NCI-H2171 (cell line): ENCODE measurements at regions not wholly inside any gene's neighbourhood (a gene's known extent, or its start where the extent isn't known, plus 50 kb on each side); places are given as distances from the start of the nearest gene placed in this dataset.

Source experiments
- DNase-seq: peaks from one replicate; lab custom pipeline; 2025; lab: John Stamatoyannopoulos, UW

DNA sequence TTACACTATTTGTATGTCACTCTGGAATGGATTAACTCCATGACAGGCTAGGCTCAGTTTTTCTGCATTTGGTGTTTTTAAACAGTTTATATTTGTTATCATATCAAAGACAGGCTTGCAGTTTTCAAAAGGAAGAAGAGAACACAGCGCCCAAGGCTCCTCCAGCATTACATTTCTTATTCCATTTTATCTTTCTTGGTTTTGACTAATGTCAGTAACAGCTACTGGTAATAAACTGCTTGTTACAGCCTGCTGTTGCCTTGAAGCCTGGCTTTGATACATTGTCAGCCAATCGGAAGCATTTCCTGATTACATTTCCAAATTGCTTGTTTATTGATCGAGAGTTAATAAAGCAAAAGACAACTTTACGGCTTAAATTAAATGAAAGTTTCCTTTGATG lies 166.0 kb upstream of the MDFIC start:
- DNase-seq = no peak

DNA sequence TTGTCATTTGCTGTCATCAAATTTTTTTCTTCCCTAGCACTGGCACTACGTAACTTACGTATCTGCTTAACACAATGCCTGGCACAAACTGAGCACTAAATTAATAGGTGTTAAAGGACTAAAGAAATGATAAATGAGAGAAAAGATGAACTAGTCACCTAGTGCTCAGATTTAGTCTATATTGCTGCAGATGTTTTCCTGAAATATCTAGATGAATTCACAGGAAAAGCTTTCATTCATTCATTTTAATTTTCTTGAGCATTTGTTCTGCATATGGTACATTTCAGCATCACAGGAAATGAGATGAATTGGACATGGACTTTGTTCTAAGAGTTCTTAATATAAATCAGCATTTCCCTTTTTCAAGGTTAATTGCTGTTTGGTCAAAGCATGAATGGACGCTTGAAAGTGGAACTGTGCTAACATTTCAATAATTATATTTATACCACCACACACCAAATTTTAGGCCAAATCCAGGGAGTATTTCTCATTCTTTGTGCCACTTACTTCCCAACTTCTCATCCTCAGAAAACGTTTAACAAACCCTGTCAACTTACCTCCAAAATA lies 163.2 kb upstream of the MDFIC start:
- DNase-seq = no peak

DNA sequence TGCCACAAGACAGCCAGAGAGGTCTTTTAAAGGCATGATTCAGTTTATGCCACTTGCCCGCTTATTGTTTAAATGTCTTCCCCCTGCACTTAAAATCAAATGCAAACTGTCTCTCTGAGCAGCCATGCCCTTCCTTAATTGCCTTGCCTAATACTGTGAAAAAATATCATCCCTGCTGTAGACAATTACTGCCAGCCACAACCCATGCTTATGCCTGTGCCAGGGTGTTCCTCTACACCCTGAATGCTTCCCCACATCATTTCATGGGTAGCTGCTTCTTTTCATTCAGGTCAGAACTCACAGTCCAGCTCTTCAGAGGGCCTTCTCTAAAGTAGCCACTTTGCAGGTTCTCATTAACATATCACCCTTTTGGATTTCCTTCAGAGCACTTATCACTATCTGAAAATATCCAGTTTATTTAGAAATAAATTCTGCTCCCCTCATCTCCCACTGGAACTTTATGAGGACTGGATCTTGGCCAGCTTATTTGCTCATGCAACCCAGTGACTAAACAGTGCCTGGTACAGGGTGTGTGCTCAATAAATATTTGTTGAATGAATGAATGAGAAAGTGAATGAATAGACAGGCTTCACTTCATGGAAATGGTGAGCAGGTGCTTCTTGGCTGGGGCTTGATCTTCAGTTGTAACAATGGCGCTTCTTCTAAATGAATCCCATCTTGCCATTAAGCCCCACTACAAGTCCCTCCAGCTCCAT lies 162.4 kb upstream of the MDFIC start:
- DNase-seq = no peak

DNA sequence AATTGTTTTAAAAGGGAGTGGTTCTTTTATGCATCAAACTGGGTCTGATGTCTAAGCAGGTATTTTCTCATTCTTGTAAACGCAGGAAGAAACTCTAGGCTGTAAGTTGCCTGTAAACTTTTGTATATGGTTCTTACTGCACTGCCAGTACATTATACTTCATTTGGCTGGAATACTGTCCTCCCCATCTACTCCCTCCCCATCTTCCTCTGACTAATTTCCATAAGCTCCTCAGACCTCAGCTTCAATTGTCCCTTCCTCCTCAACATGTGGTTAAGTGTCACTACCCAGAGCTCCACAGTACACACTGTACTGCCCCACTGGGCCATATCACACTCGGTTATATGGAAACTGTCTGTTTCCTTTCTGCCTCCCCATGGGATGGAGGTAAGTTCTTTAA lies 161.4 kb upstream of the MDFIC start:
- no peak for DNase-seq

DNA sequence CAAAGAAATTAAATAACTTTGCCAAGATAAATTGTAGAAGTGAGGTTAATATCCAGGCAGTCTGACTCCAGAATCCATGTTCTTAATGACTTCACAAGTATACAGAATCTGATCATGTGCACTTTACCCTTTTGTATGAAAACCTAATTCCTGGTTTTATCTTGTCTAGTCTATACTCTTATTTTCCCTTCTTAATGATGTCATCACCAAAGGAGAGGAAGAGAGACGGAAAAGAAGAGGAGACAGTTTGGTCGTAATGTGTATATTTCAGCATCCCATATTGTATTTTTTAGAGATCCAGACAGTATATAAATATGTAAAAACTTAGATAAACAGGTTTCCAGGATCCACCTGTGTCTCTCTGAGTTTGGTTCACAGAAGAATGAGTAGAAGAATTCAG lies 159.9 kb upstream of the MDFIC start:
- no peak for DNase-seq

DNA sequence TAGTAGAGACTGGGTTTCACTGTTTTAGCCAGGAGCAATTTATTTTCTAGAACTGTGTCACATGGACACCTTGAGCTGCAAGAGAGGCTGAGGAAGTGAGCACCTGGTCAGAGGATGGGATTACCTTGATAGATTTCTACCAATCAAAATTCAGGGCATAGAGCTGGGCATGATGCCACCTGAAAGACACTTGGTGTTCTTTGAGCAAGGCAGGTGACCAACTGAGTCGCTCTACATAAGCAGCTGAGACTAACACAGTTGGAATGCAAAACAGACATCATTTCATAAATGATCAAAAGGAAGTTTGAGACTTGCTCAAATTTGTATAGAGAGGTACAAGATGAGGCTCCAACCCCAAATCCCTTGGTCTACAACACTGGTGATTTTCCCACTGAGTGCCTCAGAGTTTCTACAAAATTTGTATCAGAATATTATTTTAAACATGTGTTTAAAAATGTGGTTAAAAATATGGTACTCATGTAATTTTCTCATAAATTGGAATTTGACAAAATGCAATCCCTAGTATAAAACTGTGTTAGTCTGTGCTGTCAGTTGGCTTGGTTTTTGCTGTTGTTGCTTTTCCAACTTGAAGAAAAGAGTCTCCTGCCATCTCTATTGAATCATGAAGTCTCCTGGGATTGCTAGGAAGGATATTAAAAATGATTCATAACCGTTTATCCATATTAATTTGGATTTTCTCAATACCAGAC lies 156.4 kb upstream of the MDFIC start:
- no peak for DNase-seq

DNA sequence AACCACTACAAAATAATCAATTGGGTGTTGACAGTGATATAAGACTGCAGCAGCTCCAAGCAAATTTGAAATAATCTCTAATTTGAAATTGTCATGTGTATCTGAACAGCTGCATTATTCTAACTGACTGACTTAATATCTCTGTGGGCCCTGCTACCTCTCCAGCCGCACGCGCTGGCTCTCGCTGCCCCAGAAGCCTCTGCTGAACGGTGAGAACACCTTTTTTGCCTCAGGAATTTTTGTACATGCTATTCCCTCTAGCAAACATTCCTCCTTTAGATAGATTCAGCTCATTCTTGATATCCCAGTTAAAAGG lies 155.9 kb upstream of the MDFIC start:
- DNase-seq = no peak

DNA sequence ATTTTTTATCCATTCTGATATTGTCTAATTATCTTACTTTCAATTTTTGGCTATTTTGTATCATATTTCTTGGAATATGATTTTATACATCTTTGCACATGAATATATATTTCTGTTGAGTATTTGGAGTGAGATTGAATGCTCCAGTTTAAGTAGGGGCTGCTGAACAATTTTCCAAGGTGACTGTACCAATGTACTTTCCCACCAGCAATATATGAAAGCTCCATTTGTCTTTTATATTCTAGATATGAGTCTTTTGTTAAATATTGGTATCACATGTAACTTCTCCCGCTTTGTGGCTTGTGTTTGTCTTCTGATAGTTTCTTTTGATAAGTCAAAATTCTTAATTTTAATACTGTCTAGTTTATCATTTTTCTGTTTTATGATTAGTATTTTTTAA lies 144.6 kb upstream of the MDFIC start:
- DNase-seq = no peak

GRCh38 chr7:114783508-114783907 lies 138.4 kb upstream of the MDFIC start:
- no peak for DNase-seq

- DNase-seq = peak; percentile 4
Measured at GRCh38 chr7:114784177-114784576, 137.7 kb upstream of the MDFIC start.

- DNase-seq = peak; percentile 68
Measured at GRCh38 chr7:114784746-114785145, 137.1 kb upstream of the MDFIC start.

- DNase-seq = no peak
Measured at GRCh38 chr7:114785496-114785895, 136.4 kb upstream of the MDFIC start.

GRCh38 chr7:114786455-114786854 lies 135.4 kb upstream of the MDFIC start:
- no peak for DNase-seq

GRCh38 chr7:114787556-114787955 lies 134.3 kb upstream of the MDFIC start:
- DNase-seq = no peak

GRCh38 chr7:114788706-114789105 lies 133.2 kb upstream of the MDFIC start:
- no peak for DNase-seq

DNA sequence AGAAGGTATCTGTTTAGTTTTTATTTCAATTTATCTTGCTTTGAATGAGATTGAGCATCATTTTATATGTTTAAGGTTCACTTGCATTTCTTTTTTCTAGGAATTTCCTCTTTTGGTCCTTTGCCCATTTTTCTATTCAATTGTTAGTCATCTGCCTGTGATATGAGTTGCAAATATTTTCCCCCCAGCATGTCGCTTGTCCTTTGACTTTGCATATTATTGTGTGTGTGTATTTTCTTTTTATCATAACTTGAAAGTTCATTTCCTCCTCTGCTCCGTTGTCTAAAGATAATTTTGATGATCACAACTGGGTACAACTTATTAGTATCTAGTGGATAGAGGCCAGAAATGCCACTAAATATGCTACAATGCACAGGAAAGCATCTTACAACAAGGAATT lies 132.7 kb upstream of the MDFIC start:
- DNase-seq = no peak

DNA sequence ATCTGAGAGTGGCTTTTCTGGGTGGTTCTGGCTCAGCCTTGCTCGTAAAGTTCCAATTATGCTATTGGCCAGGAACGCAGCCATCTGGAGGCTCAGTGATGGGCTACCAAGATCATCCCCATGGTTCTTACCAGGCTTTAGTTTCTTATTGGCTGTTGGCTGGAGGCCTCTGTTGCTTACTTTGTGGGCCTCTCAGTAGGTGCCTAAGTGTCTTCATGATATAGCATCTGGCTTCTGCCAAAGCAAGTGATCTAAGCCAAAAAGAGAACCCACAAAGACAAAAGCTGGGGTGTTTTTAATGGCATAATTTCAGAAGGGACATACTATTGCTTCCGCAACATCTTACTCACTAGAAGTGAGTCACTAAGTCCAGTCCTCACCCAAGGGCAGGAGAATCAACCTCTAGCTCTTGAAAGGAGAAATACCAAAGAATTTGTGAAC lies 132.0 kb upstream of the MDFIC start:
- no peak for DNase-seq

DNA sequence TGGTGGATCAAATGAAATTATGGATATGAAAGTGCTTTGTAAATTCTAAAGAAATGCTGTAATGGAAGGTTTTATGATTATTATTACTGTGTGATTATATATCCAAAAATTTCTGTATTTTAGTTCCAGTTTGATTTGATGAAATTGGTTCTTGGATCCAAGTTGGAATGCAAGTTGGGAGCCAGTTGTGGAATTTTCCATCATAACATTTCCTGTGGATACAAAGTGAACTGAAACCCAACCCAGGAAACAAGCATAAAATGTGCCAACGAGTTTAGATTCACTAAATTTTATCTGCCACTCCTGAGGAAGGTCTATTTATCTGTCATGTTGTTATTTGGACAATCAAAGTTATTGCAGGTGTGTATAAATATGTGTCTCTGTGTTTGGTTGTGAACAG lies 131.4 kb upstream of the MDFIC start:
- DNase-seq = no peak

DNA sequence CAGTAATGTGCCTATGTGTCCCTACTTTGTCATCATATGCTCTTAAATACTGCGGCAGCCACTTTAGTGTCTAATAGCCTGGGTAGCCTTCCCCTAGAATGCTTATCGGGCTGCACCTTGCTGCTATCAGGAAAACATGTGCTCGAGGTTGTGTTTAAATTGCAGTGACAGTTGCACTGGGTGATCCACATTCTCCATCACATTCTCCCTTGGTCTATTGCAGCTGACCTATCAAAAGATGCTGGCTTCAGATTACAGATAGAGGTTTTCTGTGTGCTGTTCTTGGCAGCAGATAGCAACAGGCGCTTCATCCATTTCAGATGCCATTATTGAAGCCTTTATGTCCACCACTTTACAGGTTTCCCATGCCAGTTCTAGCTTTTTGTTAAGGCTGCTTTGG lies 130.1 kb upstream of the MDFIC start:
- no peak for DNase-seq

GRCh38 chr7:114793155-114793845 lies 128.6 kb upstream of the MDFIC start:
- no peak for DNase-seq

DNA sequence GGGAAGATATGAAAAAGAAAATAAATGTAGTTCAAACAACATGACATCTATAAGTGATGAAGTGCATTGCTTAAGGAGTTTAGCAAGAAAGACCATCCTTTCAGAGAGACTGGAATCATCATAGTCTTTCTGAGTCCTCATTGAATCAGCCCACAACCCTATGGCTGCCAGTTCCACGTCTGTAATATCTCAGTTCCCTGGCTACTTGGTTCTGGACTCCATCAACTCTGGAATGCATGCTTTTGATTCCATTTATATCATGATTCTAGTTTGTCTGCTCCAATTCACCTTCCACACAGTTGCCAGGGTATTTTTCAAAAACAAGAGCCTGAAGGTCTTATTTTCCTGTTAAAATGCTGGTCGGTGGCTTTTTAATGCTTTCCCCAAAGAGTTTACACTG lies 126.4 kb upstream of the MDFIC start:
- no peak for DNase-seq

DNA sequence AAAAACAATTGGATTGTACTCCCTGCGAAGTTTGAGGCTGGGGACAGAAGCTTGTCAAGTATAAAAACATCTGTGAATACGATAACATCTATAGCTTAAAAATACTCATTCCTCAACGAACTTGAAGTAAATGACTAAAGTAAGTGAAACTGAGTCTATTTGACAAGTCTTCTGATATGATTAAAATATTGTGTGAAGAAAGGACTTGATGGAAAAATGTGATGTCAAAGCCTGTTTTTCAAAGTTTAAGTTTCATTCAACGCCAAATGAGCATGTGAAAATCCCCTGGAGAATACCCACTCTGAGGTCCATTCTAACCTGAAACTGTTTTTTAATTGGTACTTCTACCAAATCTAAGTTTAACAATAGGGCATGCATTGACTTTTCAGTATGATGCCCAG lies 122.3 kb upstream of the MDFIC start:
- no peak for DNase-seq

DNA sequence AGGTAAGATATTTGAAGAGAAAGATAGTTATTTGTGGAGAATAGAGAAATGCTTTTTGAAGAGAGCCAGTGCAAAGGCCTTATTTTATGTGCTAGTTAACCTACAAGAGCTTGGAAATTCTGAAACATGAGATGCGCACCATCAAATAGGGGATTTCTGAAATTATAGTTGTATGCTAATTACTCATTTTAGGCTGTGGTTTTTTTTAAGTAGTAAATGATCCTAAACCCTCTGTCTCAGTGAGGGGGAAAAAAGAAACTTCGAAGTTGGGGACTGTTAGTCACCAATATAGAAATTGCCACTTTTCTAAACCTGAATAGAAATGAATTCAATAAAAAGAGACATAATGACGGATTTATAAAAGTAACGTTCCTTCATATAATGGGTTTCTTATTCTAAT lies 119.3 kb upstream of the MDFIC start:
- no peak for DNase-seq
